ENCODE measurements at regions not wholly inside any gene's neighbourhood (a gene's known extent, or its start where the extent isn't known, plus 50 kb on each side); places are given as distances from the start of the nearest gene placed in this dataset.

DNA sequence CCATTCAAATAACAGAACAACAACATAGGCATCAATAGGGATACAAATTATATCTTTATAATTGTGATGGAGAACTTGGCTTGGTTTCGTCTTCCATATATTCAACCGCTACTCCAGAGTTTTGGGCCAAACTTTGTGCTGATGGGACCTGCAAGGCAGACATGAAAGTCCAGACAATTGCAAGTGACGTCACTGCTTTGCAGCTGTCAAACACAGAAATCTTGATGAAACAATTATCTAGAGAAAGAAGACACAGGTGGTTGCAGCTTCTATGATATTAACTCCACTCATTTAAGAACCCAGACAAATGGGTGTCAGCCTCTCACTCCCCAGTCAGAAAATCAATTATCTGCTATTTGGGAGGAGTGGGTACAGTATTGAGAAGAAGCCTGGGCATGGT, 390.6 kb downstream of the NUF2 start:
- TF ChIP-seq, protein P1, sequence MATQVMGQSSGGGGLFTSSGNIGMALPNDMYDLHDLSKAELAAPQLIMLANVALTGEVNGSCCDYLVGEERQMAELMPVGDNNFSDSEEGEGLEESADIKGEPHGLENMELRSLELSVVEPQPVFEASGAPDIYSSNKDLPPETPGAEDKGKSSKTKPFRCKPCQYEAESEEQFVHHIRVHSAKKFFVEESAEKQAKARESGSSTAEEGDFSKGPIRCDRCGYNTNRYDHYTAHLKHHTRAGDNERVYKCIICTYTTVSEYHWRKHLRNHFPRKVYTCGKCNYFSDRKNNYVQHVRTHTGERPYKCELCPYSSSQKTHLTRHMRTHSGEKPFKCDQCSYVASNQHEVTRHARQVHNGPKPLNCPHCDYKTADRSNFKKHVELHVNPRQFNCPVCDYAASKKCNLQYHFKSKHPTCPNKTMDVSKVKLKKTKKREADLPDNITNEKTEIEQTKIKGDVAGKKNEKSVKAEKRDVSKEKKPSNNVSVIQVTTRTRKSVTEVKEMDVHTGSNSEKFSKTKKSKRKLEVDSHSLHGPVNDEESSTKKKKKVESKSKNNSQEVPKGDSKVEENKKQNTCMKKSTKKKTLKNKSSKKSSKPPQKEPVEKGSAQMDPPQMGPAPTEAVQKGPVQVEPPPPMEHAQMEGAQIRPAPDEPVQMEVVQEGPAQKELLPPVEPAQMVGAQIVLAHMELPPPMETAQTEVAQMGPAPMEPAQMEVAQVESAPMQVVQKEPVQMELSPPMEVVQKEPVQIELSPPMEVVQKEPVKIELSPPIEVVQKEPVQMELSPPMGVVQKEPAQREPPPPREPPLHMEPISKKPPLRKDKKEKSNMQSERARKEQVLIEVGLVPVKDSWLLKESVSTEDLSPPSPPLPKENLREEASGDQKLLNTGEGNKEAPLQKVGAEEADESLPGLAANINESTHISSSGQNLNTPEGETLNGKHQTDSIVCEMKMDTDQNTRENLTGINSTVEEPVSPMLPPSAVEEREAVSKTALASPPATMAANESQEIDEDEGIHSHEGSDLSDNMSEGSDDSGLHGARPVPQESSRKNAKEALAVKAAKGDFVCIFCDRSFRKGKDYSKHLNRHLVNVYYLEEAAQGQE (tag by site-specific recombination; IDR thresholded peaks at IDR 0.05) = no peak
- TF ChIP-seq ZNF600 (tag by site-specific recombination; IDR thresholded peaks at IDR 0.05) = no peak

All from HEK293 (cell line).